Smooth muscle cell (in vitro differentiated cells): ENCODE measurements at regions not wholly inside any gene's neighbourhood (a gene's known extent, or its start where the extent isn't known, plus 50 kb on each side); places are given as distances from the start of the nearest gene placed in this dataset.

ENCODE experiments used
- DNase-seq: peaks from one replicate; lab custom pipeline; 2025; ENCODE audit not compliant: unreplicated experiment; lab: John Stamatoyannopoulos, UW
- H2AFZ ChIP-seq: fragments of 200-600 bp; sonication (generic); 2 replicates; pipeline ENCODE4 v1.6.0; 2016; ENCODE audit warnings: antibody characterized with exemption, low read depth, mild to moderate bottlenecking
- H3F3A ChIP-seq: fragments of 200-600 bp; sonication (generic); 2 replicates; pipeline ENCODE4 v1.6.0; 2017; ENCODE audit warnings: antibody characterized with exemption, low read depth
- H3K27ac ChIP-seq: fragments of 200-600 bp; sonication (generic); 2 replicates; pipeline ENCODE4 v1.5.1; 2016; ENCODE audit warnings: low read depth, mild to moderate bottlenecking
- H3K27me3 ChIP-seq: fragments of 200-600 bp; sonication (generic); 2 replicates; pipeline ENCODE4 v1.6.1; 2016; ENCODE audit warnings: low read depth, mild to moderate bottlenecking
- H3K36me3 ChIP-seq: fragments of 200-600 bp; sonication (generic); 2 replicates; pipeline ENCODE4 v1.5.1; 2016; ENCODE audit warnings: low read depth
- H3K4me1 ChIP-seq: fragments of 200-600 bp; sonication (generic); 2 replicates; pipeline ENCODE4 v1.5.1; 2016; ENCODE audit warnings: low read depth
- H3K4me2 ChIP-seq: fragments of 200-600 bp; sonication (generic); 2 replicates; pipeline ENCODE4 v1.6.0; 2016; ENCODE audit warnings: mild to moderate bottlenecking
- H3K4me3 ChIP-seq: fragments of 200-600 bp; sonication (generic); 2 replicates; pipeline ENCODE4 v1.5.1; 2016; ENCODE audit warnings: mild to moderate bottlenecking
- H3K79me2 ChIP-seq: fragments of 200-600 bp; sonication (generic); 2 replicates; pipeline ENCODE4 v1.6.0; 2016; ENCODE audit warnings: low read depth, mild to moderate bottlenecking
- H3K9ac ChIP-seq: fragments of 200-600 bp; sonication (generic); 2 replicates; pipeline ENCODE4 v1.6.0; 2016; ENCODE audit warnings: low read depth
- H3K9me3 ChIP-seq: fragments of 200-600 bp; sonication (generic); replicated peaks from 2 replicates; pipeline ENCODE4 v1.5.1; 2016; ENCODE audit warnings: low read depth
- H4K20me1 ChIP-seq: fragments of 200-600 bp; sonication (generic); 2 replicates; pipeline ENCODE4 v1.6.0; 2016; ENCODE audit warnings: low read depth
- CTCF ChIP-seq: fragments of 200-600 bp; sonication (generic); IDR thresholded peaks from 2 replicates; pipeline ENCODE4 v1.5.1; 2017; ENCODE audit warnings: borderline replicate concordance, mild to moderate bottlenecking, antibody characterized with exemption; ENCODE audit not compliant: insufficient read depth, poor library complexity, severe bottlenecking
- WGBS: methylation state at CpG from one replicate; pipeline ENCODE4 v1.1.7; 2016; ENCODE audit warnings: low lambda C conversion rate; 5-methylcytosine and 5-hydroxymethylcytosine counted together

GRCh38 chr9:99309141-99309939 lies 87.3 kb downstream of the SEC61B start:
- no peak overlapping the region for H3K4me3 ChIP-seq
- H3K79me2 ChIP-seq: no peaks in the 10 kb centered on the region
- H3K27me3 ChIP-seq: no peaks in the 10 kb centered on the region
- H3K9me3 ChIP-seq: no peaks in the 10 kb centered on the region
- no peaks in the 10 kb centered on the region for H3K36me3 ChIP-seq
- DNase-seq: no peak
- H4K20me1 ChIP-seq: no peaks in the 10 kb centered on the region
- H3K9ac ChIP-seq: no peak overlapping the region
- TF ChIP-seq CTCF: no peak
- no peaks in the 10 kb centered on the region for H3K4me1 ChIP-seq
- no peak overlapping the region for H3K27ac ChIP-seq
- H2AFZ ChIP-seq: no peak overlapping the region
- H3F3A ChIP-seq: no peaks in the 10 kb centered on the region
- no peak overlapping the region for H3K4me2 ChIP-seq
- 92% methylated on average over 7 of the region's 7 CpGs for WGBS

- TF ChIP-seq CTCF: no peak
- Histone ChIP-seq H3F3A (no peaks in the 10 kb centered on the region), H3K4me3 (no peak overlapping the region), H4K20me1 (no peaks in the 10 kb centered on the region), H3K27ac (no peak overlapping the region), H3K4me1 (no peaks in the 10 kb centered on the region), H3K79me2 (no peaks in the 10 kb centered on the region), H2AFZ (no peak overlapping the region), H3K9ac (no peak overlapping the region), H3K36me3 (no peaks in the 10 kb centered on the region), H3K9me3 (no peaks in the 10 kb centered on the region), H3K4me2 (no peak overlapping the region), H3K27me3 (peaks cover 4% of the 10 kb centered on the region)
- 88% methylated on average over 2 of the region's 2 CpGs for WGBS
- no peak for DNase-seq
Observed at GRCh38 chr9:99312736-99313135, 90.7 kb downstream of the SEC61B start.

- DNase-seq: no peak
- TF ChIP-seq CTCF: no peak
- no peaks in the 10 kb centered on the region for H3K4me1 ChIP-seq
- H3K9me3 ChIP-seq: no peaks in the 10 kb centered on the region
- H3F3A ChIP-seq: no peaks in the 10 kb centered on the region
- no peaks in the 10 kb centered on the region for H4K20me1 ChIP-seq
- peaks cover 18% of the 10 kb centered on the region for H3K27me3 ChIP-seq
- 90% methylated on average over 1 of the region's 1 CpG for WGBS
- no peaks in the 10 kb centered on the region for H3K36me3 ChIP-seq
- no peak overlapping the region for H2AFZ ChIP-seq
- no peak overlapping the region for H3K9ac ChIP-seq
- H3K4me2 ChIP-seq: no peak overlapping the region
- no peak overlapping the region for H3K4me3 ChIP-seq
- no peak overlapping the region for H3K27ac ChIP-seq
- no peaks in the 10 kb centered on the region for H3K79me2 ChIP-seq
Observed at GRCh38 chr9:99319048-99319447, 97.0 kb downstream of the SEC61B start.

- TF ChIP-seq CTCF: no peak
- peaks cover 16% of the 10 kb centered on the region for H3K27me3 ChIP-seq
- no peak overlapping the region for H3K4me3 ChIP-seq
- 7% methylated on average over 1 of the region's 1 CpG for WGBS
- no peaks in the 10 kb centered on the region for H4K20me1 ChIP-seq
- H3K9ac ChIP-seq: no peak overlapping the region
- H3K4me2 ChIP-seq: no peak overlapping the region
- DNase-seq: no peak
- H3F3A ChIP-seq: no peaks in the 10 kb centered on the region
- no peak overlapping the region for H2AFZ ChIP-seq
- H3K36me3 ChIP-seq: no peaks in the 10 kb centered on the region
- no peaks in the 10 kb centered on the region for H3K79me2 ChIP-seq
- H3K27ac ChIP-seq: no peak overlapping the region
- H3K9me3 ChIP-seq: no peaks in the 10 kb centered on the region
- H3K4me1 ChIP-seq: no peaks in the 10 kb centered on the region
Observed at GRCh38 chr9:99322299-99322698, 100.2 kb downstream of the SEC61B start.
